HL-60 (cell line): ENCODE measurements at regions not wholly inside any gene's neighbourhood (a gene's known extent, or its start where the extent isn't known, plus 50 kb on each side); places are given as distances from the start of the nearest gene placed in this dataset.

ENCODE experiments used
- DNase-seq, 2 experiments: peaks; one replicate each; pipeline ENCODE4 v3.0.0-alpha.2; 2010 to 2020; ENCODE audit warnings: low read depth in 1 of 2, low spot score in 1 of 2
- H3K27ac ChIP-seq: fragments of 250-450 bp; sonication (Bioruptor Pico); replicated peaks from 2 replicates; pipeline ENCODE4 v1.5.1; 2020; ENCODE audit warnings: mild to moderate bottlenecking, moderate library complexity
- H3K27me3 ChIP-seq: fragments of 250-450 bp; sonication (Bioruptor Pico); 2 replicates; pipeline ENCODE4 v1.5.1; 2021; ENCODE audit warnings: mild to moderate bottlenecking, moderate library complexity; ENCODE audit not compliant: insufficient read depth, poor library complexity, severe bottlenecking
- H3K4me3 ChIP-seq: replicated peaks from 2 replicates; pipeline ENCODE4 v1.5.1; 2011; ENCODE audit warnings: mild to moderate bottlenecking, control low read depth, low read length; ENCODE audit not compliant: insufficient read depth
- GABPA ChIP-seq: IDR thresholded peaks from 2 replicates; pipeline ENCODE4 v1.6.1; 2012; ENCODE audit warnings: low read depth
- POLR2AphosphoS5 ChIP-seq: IDR thresholded peaks from 2 replicates; pipeline ENCODE4 v1.6.1; 2012; ENCODE audit warnings: low read depth
- SPI1 ChIP-seq: IDR thresholded peaks from 2 replicates; pipeline ENCODE4 v1.6.1; 2012; ENCODE audit warnings: low read depth, mild to moderate bottlenecking, borderline replicate concordance
- TF ChIP-seq, protein P1 (sequence below): IDR thresholded peaks from one replicate; pipeline ENCODE4 v1.5.1; 2011; ENCODE audit warnings: low read length, control low read depth, inconsistent platforms; ENCODE audit not compliant: insufficient read depth
- TF ChIP-seq, protein P2 (sequence below): IDR thresholded peaks from 2 replicates; pipeline ENCODE4 v1.6.1; 2012; ENCODE audit warnings: low read depth; ENCODE audit not compliant: insufficient replicate concordance

DNA sequence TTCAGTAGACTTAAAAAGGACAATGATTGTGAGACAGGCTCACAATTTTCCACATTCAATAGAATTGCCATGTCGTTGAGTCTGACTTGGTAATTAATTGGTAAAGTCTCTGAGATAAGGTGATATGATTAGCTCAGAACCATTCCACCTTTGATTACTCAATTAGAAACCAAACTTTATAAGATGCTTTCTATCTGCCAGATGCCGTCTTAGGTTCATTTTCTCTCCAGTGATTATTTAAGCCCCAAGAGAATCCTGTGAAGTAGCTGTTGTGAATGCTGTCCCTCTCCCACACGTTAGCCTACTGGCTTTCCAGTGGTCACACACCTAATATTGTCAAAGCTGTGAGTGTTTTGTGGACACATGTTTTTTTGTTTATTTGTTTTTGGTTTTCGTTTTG lies 528.9 kb upstream of the ZNF462 start:
- DNase-seq: no peak
- no peaks in the 10 kb centered on the region for H3K27me3 ChIP-seq
- no peak overlapping the region for H3K27ac ChIP-seq
- TF ChIP-seq SPI1 (no peak), POLR2AphosphoS5 (no peak), GABPA (no peak)
- TF ChIP-seq, protein P1, sequence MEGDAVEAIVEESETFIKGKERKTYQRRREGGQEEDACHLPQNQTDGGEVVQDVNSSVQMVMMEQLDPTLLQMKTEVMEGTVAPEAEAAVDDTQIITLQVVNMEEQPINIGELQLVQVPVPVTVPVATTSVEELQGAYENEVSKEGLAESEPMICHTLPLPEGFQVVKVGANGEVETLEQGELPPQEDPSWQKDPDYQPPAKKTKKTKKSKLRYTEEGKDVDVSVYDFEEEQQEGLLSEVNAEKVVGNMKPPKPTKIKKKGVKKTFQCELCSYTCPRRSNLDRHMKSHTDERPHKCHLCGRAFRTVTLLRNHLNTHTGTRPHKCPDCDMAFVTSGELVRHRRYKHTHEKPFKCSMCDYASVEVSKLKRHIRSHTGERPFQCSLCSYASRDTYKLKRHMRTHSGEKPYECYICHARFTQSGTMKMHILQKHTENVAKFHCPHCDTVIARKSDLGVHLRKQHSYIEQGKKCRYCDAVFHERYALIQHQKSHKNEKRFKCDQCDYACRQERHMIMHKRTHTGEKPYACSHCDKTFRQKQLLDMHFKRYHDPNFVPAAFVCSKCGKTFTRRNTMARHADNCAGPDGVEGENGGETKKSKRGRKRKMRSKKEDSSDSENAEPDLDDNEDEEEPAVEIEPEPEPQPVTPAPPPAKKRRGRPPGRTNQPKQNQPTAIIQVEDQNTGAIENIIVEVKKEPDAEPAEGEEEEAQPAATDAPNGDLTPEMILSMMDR: no peak
- TF ChIP-seq, protein P2, sequence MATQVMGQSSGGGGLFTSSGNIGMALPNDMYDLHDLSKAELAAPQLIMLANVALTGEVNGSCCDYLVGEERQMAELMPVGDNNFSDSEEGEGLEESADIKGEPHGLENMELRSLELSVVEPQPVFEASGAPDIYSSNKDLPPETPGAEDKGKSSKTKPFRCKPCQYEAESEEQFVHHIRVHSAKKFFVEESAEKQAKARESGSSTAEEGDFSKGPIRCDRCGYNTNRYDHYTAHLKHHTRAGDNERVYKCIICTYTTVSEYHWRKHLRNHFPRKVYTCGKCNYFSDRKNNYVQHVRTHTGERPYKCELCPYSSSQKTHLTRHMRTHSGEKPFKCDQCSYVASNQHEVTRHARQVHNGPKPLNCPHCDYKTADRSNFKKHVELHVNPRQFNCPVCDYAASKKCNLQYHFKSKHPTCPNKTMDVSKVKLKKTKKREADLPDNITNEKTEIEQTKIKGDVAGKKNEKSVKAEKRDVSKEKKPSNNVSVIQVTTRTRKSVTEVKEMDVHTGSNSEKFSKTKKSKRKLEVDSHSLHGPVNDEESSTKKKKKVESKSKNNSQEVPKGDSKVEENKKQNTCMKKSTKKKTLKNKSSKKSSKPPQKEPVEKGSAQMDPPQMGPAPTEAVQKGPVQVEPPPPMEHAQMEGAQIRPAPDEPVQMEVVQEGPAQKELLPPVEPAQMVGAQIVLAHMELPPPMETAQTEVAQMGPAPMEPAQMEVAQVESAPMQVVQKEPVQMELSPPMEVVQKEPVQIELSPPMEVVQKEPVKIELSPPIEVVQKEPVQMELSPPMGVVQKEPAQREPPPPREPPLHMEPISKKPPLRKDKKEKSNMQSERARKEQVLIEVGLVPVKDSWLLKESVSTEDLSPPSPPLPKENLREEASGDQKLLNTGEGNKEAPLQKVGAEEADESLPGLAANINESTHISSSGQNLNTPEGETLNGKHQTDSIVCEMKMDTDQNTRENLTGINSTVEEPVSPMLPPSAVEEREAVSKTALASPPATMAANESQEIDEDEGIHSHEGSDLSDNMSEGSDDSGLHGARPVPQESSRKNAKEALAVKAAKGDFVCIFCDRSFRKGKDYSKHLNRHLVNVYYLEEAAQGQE: no peak
- no peak overlapping the region for H3K4me3 ChIP-seq

DNA sequence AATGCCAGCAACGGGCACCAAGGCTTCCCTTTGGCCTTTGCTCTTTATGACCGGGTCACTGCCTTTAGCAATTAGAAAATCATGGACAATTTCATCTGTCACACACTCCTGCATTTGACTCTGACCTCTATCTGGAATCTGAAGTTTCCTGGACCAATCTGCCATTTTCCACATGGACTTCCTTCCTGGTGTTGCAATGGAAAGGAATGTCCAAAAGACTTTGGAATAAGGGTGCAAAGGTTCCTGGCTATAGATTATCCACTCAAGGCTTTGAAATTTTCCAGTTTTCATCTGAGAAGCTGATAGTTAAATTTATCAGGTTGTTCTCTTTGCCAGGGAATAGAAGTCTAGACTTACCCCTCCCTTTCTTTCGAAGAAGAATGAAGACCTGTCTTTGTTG lies 523.1 kb upstream of the ZNF462 start:
- H3K27ac ChIP-seq: no peak overlapping the region
- DNase-seq: no peak
- TF ChIP-seq, protein P2: no peak
- TF ChIP-seq SPI1 (no peak), POLR2AphosphoS5 (no peak), GABPA (no peak)
- TF ChIP-seq, protein P1: no peak
- H3K4me3 ChIP-seq: no peak overlapping the region
- peaks cover 2% of the 10 kb centered on the region for H3K27me3 ChIP-seq

DNA sequence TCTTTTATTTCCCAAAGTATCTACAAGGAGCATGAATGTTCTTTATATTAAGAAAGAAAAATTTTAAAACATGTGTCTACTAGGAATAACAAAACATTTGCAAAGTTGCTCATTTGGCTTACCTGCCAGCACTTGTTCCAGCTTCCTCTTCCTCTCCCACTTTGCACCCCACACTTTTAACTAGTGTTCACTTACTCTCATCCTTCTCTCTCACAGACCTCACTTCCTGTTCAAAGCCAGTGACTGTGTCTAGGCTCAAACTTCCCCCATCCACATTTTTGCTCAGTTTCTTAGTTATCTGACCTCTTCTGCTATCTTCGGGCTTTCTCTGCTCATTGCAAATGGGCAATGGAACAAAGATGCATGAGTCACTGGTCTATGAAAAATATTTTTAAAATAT lies 512.2 kb upstream of the ZNF462 start:
- TF ChIP-seq SPI1: peak; percentile 51; the same call in 1 of the 2 replicates
- peak; percentile 75 for TF ChIP-seq GABPA
- TF ChIP-seq, protein P2: no peak
- DNase-seq: peak in 1 of 2 experiments; percentile 5
- Histone ChIP-seq H3K27ac (no peak overlapping the region), H3K27me3 (no peaks in the 10 kb centered on the region), H3K4me3 (no peak overlapping the region)

DNA sequence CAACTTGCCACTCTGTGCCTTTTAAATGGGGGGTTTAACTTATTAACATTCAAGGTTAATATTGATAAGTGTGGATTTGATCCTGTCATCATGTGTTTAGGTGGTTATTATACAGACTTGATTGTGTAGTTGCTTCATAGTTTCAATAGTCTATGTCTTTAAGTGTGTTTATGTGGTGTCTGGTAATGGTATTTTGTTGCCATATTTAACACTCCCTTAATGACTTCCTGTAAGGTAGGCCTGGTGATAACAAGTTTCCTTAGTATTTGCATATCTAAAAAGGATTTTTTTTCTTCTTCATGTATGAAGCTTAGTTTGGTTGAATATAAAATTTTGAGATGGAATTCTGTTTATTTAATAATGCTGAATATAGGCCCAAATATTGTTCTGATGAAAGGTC lies 506.0 kb upstream of the ZNF462 start:
- TF ChIP-seq, protein P2: no peak
- TF ChIP-seq, protein P1: no peak
- TF ChIP-seq SPI1 (no peak), GABPA (no peak)
- Histone ChIP-seq H3K27me3 (no peaks in the 10 kb centered on the region), H3K27ac (no peak overlapping the region), H3K4me3 (no peak overlapping the region)
- DNase-seq: no peak
